NCI-H82 treated with DMSO at 0.1 percent for 48 hours (cell line): ENCODE measurements at regions not wholly inside any gene's neighbourhood (a gene's known extent, or its start where the extent isn't known, plus 50 kb on each side); places are given as distances from the start of the nearest gene placed in this dataset.
"Not testable (repeated sequence)": the region's sequence is repeated elsewhere in the genome, so short reads cannot be mapped to it uniquely, and the experiment has no call there.

Experiments
- DNase-seq: peaks from one replicate; lab custom pipeline; 2025; ENCODE audit not compliant: unreplicated experiment; lab: John Stamatoyannopoulos, UW

GRCh38 chr22:33971561-33971961 lies 51.3 kb upstream of the LARGE1 start:
- DNase-seq, result no peak

DNA sequence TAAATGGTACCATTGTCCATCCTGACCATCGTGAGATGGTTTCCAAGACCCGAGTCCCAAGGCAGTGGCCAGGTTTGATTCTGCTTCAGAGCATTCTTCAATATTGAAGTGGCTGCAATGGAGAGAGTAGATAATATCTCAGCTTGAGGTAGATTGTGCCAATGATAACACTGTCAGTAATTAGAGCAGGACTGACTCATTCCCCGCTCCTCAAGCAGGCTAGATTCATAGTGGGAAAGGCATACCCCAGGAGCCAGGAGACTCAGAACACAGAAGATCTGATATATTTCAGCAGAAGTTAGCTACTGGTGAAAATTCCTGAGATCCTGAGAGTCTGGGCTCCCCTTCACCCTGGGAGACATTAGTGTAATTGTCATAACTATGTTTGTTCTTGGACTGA lies 55.6 kb upstream of the LARGE1 start:
- no peak for DNase-seq

- no peak for DNase-seq
Measured at GRCh38 chr22:33983558-33983957, 63.3 kb upstream of the LARGE1 start.

DNA sequence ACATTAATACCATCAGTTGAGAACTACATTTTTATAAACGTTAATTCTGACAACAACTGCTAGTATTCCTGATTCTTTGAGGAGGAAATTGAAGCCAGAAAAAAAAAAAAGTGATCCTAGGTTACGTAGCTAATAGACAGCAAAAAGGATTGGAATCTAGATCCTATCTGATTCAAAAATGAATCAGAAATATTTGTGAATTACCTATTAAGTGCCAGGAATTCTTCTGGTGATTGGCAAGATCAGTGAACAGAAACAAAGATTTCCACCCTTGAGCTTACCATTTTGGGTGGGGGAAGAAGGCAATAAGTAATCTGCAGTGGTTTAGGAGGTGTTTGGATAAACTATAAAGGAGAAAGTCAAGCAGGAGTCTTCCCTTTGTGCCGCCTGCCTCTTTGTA lies 63.9 kb upstream of the LARGE1 start:
- no peak for DNase-seq

DNA sequence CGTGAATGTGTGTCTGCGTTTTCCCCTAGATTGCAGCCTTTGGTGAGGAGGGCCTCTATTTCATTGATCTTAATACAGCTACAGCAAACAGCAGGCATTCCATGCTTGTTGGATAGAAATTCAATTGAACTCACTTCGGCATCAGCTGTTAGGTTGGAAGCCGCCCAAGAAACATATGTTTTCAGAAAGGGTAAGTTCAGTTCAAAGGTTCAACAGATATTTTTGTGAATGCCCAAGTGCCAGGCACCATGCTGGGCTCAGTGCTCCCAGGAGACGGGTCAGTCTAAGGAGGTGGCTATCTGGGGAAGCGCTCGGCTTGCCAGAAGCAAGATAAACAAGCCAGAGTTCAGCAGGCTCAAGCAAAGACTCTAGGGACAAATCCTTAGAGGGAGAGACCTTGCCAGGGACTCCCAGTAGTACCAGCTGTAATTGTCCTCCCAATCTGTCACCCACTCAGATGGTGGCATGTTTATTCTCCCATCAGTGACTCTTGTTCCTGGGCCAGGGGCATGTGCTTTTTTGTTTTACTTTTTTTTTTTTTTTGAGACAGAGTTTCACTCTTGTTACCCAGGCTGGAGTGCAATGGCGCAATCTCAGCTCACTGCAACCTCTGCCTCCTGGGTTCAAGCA lies 64.5 kb upstream of the LARGE1 start:
- no peak for DNase-seq

DNA sequence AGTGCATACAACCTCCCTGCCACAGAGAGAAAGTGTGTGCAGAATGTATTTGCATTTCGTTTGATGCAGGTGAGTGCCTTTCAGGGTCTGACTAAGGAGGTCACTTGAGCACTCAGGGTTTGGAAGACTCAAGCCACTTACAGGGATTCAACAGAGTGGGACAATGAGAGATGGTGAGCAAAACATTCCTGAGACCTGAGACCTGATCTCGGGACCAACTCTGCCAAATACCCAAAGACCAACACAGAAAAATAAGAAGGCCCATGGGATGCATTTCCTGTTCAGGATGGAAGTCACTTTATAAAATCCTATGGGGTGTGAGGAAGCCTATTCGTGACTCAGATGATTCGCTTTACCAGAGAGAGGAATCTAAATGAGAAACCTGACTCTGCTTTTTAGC lies 65.2 kb upstream of the LARGE1 start:
- no peak for DNase-seq

- DNase-seq, result no peak
Measured at GRCh38 chr22:33986167-33986771, 66.0 kb upstream of the LARGE1 start.

GRCh38 chr22:33986954-33987353 lies 66.7 kb upstream of the LARGE1 start:
- no peak for DNase-seq

DNA sequence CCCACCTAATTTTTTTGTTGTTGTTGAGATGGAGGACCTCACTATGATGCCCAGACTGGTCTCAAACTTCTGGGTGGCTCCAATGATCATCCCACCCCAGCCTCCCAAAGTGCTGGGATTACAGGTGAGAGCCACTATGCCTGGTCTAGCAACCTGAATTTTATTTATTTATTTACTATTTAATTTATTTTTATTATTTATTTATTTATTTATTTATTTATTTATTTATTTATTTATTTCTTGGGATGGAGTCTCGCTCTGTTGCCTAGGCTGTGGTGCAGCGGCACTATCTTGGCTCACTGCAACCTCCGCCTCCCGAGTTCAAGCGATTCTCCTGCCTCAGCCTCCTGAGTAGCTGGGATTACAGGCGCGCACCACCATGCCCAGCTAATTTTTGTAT lies 69.0 kb upstream of the LARGE1 start:
- not testable (repeated sequence) for DNase-seq

DNA sequence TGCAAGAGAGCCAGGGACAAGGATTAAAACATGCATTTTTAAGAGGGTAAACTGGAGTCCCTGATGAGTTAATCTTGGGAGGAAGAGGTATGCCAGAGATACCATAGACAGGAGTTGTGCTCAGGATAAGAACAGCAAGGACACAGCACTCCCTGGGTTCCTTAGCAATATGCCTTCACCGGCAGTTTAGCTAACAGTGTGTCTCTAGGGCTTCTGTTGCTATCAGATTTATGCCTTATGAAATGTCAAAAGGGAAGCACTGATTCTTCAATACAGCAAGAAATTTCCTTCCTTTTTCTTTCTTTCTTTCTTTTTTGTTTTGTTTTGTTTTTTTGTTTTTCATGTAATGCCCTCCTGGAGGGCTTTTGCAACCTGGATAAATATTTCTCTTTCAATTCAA lies 71.3 kb upstream of the LARGE1 start:
- DNase-seq, result no peak

- DNase-seq, result no peak
Measured at GRCh38 chr22:33996824-33997223, 76.5 kb upstream of the LARGE1 start.

- no peak for DNase-seq
Measured at GRCh38 chr22:34000879-34001526, 80.7 kb upstream of the LARGE1 start.

DNA sequence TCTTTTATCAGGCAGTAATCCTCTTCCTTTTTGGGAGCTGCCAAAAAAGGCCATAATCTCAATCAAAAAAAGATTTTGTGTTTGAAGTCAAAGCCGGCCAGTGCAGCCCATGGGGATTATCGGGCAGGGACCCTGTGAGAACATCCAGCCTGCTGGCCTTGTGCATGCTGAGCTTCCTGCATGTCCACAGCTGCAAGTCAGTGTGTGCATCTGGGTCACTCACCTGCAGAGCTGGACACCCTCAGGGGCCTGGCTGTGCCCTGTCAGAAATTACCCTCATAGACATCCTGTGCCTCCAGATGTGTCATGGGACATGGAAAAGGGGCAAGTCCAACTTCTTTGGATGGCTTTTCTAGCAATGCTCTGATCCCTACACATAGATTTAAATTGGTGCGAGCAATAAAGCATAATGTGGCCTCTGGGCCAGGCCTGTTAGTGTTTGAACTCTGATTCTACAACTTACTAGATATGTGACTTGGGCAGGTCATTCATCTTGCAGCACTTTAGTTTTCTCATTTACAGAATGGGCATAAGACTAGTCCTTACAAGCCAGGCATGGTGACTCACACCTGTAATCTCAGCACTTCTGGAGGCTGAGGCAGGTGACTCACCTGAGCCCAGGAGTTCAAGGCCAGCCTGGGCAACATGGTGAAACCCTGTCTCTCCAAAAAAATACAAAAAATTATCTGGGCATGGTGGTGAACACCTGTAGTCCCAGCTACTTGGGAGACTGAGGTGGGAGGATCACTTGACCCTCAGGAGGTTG lies 81.6 kb upstream of the LARGE1 start:
- DNase-seq, result no peak

GRCh38 chr22:34004058-34004457 lies 83.8 kb upstream of the LARGE1 start:
- no peak for DNase-seq

- no peak for DNase-seq
Measured at GRCh38 chr22:34010259-34010658, 90.0 kb upstream of the LARGE1 start.

DNA sequence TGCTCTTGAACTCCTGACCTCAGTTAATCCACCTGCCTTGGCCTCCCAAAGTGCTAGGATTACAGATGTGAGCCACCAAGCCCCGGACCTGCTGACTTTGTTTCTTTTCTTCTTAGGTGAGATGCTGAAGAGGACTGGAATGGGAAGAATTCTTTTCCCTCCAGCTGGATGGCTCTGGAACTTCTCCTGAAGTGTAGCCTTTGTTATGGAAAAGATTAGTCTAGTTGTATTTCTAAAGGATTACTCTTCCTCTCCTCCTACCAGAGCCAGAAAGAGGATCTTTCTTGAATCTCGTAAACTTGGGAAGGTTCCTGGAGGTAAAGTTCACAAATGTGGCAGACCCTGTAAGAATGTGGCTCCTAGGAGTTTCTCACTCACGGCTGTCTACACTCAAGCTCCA lies 95.4 kb upstream of the LARGE1 start:
- no peak for DNase-seq

DNA sequence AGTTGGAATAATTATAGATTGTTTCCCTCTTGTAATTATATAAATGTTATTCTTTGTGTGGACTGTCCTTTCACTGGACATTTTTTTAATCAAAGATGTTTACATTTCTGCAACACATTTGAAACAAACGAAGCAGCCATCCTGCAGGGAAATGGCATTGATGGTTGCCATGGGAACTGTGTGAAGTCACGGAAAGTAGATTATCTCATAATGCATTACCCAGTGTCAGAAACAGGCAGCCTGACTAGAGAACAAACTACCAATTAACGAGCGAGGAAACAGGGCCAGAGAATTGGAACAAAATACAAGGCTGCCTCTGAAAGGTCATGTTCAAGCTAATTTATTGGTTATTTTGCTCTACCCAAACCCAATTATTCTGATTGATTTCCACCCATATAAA lies 96.9 kb upstream of the LARGE1 start:
- no peak for DNase-seq

- no peak for DNase-seq
Measured at GRCh38 chr22:34019190-34019845, 99.0 kb upstream of the LARGE1 start.

- no peak for DNase-seq
Measured at GRCh38 chr22:34035209-34035608, 114.9 kb upstream of the LARGE1 start.

- DNase-seq, result no peak
Measured at GRCh38 chr22:34036931-34037330, 116.7 kb upstream of the LARGE1 start.

DNA sequence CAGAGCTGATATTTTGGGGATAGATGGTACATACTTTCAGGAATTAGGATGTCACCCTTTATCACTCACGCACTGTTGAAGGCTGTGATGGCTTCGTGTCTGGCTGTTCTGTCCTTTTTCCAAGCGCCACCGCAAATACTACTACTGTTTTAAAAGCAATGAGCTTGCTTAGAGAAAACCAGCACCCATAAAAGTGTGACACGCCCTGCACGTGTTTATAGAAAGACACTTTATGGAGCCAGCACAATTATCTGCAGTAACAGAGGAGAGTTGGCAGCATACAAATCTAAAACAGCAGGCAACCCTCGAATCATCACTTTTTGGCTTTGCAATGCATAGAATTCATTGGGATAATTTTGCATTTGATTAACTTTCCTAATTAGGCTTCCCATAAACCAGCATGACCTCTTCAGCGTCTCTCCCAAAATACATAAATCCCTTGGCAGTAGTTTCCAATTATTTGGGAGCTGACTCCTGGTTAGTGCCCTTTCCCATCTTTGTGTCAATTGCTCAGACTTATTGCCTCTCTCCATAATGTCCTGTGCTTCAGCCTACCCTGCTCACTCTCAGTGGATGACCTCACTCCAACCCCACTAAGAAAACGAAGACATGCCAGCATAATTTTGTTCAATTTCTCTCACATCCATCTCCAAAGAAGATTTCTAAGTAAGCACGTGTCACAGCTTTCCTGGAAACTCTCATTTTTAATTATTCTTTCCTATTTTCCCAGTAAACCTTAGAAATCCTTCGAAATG lies 118.7 kb upstream of the LARGE1 start:
- DNase-seq, result no peak
